ENCODE measurements at regions not wholly inside any gene's neighbourhood (a gene's known extent, or its start where the extent isn't known, plus 50 kb on each side); places are given as distances from the start of the nearest gene placed in this dataset.

DNA sequence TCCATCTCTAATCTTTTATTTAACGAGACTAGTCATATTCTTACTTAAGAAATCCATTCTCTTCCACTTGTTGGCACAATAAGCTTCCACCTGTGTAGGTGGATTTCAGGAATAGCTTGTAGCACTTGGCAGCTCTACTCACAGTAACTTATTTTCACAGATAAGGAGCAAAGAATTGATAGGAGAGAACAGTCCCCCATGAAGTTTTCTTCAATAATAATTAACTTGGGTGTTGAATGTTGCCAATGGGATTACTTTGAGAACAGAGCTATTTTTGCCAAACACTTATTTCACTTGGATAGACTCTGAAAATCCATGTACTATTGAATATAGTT lies 1388.6 kb upstream of the PIK3C3 start:
- TF ChIP-seq POLR2A (IDR thresholded peaks at IDR 0.05) (no peak), EP300 (IDR thresholded peaks at IDR 0.05; ENCODE audit: low read depth) (no peak)
- TF ChIP-seq, protein P1, sequence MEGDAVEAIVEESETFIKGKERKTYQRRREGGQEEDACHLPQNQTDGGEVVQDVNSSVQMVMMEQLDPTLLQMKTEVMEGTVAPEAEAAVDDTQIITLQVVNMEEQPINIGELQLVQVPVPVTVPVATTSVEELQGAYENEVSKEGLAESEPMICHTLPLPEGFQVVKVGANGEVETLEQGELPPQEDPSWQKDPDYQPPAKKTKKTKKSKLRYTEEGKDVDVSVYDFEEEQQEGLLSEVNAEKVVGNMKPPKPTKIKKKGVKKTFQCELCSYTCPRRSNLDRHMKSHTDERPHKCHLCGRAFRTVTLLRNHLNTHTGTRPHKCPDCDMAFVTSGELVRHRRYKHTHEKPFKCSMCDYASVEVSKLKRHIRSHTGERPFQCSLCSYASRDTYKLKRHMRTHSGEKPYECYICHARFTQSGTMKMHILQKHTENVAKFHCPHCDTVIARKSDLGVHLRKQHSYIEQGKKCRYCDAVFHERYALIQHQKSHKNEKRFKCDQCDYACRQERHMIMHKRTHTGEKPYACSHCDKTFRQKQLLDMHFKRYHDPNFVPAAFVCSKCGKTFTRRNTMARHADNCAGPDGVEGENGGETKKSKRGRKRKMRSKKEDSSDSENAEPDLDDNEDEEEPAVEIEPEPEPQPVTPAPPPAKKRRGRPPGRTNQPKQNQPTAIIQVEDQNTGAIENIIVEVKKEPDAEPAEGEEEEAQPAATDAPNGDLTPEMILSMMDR (IDR thresholded peaks at IDR 0.05) = no peak
